ENCODE measurements at regions not wholly inside any gene's neighbourhood (a gene's known extent, or its start where the extent isn't known, plus 50 kb on each side); places are given as distances from the start of the nearest gene placed in this dataset.

DNA sequence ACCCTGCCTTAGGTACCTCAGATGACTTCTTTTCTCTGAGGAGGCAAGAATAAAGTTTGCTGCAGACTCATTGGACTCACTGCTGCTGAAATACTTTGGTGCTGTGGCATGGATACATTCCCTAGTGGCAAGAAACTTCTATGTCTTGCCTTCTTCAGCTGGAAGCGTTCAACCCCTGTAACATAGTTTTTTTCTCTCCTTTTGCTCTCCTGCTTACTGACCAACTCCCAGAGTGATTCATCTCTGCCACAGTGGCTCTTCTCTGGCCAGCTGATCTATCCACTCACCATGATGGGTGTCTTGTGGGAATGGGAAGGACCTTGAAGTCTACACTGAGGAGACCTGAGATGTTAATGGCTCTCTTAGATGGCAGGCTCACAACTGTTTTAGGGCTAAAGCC is 309.3 kb upstream of the LRRTM4 start:
- TF ChIP-seq, protein P1, sequence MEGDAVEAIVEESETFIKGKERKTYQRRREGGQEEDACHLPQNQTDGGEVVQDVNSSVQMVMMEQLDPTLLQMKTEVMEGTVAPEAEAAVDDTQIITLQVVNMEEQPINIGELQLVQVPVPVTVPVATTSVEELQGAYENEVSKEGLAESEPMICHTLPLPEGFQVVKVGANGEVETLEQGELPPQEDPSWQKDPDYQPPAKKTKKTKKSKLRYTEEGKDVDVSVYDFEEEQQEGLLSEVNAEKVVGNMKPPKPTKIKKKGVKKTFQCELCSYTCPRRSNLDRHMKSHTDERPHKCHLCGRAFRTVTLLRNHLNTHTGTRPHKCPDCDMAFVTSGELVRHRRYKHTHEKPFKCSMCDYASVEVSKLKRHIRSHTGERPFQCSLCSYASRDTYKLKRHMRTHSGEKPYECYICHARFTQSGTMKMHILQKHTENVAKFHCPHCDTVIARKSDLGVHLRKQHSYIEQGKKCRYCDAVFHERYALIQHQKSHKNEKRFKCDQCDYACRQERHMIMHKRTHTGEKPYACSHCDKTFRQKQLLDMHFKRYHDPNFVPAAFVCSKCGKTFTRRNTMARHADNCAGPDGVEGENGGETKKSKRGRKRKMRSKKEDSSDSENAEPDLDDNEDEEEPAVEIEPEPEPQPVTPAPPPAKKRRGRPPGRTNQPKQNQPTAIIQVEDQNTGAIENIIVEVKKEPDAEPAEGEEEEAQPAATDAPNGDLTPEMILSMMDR (IDR thresholded peaks at IDR 0.05 in 4 of 5, conservative IDR thresholded peaks at IDR 0.05 in 1 of 5): no peak
- TF ChIP-seq POLR2A (IDR thresholded peaks at IDR 0.05): no peak
